T-helper 9 cell (primary cell): ENCODE measurements at regions not wholly inside any gene's neighbourhood (a gene's known extent, or its start where the extent isn't known, plus 50 kb on each side); places are given as distances from the start of the nearest gene placed in this dataset.

Experiments used
- DNase-seq: peaks from one replicate; pipeline ENCODE4 v3.0.0-alpha.2; 2020

DNA sequence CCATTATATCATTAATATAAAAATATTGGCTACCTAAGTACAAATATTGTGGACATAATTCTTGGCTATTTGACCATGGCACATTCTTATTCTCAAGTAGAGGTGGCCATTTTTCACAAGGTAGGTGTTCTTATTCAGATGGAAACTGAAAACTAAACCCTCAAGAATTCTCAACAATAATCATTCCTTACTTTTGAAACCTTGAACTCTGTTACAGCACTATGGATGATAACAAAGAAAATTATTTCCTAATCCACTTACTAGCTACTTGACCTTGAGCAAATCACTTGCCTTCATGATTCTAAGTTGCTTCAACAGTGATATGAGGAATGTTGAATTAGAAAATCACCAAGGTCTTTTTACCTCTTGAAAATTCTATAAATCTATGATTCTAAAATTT is 482.2 kb downstream of the PTPRC start:
- DNase-seq = no peak

- no peak for DNase-seq
These were observed 483.2 kb downstream of the PTPRC start for GRCh38 chr1:199122085-199122484.

DNA sequence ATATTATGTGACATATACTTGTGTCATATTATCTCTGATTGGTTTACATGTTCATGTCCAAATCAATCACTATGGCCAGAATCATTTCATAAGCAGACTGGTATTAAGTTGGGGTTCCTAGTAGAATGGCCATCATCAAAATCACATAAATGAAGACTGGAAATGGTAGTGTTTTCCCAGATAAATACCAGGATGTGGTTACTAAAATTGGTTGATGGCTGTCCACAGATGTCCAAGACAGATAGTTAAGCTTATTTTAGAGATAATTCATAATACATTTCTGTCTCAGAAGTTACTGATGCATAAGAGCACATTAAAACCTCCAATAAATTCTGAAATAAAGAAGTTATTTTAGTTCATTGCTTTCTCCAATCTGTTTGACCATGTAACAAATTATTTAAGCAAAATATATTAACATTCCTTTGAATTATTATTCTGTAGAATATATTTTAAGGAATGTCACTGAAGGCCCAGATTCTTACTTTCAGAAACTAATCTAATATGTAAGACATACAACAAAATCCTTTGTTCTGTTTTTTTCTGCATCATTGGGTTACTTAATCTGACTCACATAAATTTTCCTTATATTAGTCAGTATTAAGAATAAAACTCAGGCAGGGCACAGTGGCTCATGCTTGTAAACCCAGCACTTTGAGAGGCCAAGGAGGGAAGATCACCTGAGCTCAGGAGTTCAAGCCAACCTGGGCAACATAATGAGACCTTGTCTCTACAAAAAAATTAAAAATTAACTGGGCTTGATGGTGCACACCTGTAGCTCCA is 483.9 kb downstream of the PTPRC start:
- DNase-seq = no peak

GRCh38 chr1:199123615-199124014 is 484.8 kb downstream of the PTPRC start:
- no peak for DNase-seq

- no peak for DNase-seq
These were observed 485.5 kb downstream of the PTPRC start for GRCh38 chr1:199124351-199124750.

DNA sequence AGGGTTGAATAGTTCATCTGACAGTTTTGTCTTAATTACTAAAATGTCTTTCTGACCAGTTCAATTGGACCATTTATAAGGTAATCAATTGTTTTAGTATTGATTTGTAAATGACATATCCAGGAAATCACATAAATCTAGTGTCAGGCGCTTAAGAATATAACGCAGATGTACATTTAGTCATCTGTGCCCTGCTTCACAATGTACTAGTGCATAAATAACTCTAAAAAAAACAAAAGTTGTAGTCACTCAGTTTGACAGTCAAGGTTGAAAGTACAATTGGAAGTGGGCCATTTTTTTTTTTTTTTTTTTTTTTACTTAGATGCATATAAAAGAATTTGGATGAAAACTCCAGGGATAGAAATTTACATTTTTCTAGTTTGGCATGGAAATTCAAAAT is 490.4 kb downstream of the PTPRC start:
- DNase-seq = no peak

DNA sequence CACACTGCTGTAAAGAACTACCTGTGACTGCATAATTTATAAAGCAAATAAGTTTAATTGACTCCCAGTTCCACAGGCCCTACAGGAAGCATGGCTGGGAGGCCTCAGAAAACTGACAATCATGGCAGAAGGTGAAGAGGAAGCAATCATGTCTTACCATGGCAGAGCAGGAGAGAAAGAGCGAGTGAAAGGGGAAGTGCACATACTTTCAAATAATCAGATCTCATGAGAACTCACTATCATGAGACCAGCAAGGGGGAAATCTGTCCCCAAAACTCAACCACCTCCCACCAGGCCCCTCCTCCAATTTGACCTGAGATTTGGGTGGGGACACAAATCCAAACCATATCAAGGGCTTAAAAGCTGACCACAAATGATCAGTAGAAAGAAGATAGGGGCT is 493.2 kb downstream of the PTPRC start:
- no peak for DNase-seq

- no peak for DNase-seq
These were observed 497.1 kb downstream of the PTPRC start for GRCh38 chr1:199135901-199136300.

DNA sequence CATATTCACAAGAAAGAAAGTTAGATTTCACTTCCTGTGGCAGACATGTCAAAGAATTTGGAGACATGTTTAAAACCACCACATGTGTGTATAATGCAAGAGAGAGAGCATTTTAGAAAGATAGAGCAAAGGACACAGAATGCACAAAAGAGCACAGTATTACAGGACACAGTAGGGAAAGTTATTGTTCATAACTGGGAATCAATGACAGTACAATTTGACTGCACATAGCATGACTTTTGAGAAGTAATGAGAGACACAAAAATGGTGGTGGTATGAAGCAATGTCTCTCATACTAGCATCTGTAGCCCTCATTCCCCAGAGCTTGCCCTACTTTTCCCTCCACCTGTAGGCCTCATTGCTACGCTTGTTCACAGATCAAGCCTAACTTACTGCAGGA is 499.2 kb downstream of the PTPRC start:
- DNase-seq = no peak

GRCh38 chr1:199149591-199149990 is 510.8 kb downstream of the PTPRC start:
- no peak for DNase-seq

DNA sequence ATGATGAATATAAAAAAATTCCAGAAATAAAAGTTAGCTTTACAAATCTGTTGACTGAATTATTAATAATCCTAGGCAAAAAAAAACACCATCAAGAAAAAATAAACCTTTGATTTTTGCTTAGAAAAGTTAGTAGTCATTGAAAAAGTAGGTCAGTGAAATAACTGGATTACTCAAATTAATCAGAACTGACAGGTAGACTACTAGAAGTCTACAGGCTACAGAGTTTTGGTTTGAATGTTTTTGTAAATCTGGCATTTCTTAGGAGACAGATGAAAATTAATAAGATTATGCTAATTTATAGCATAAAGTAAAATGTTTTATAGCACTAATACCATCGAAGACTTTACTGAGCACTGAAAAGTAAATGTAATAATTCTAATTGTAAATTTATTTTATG is 511.9 kb downstream of the PTPRC start:
- DNase-seq = no peak

DNA sequence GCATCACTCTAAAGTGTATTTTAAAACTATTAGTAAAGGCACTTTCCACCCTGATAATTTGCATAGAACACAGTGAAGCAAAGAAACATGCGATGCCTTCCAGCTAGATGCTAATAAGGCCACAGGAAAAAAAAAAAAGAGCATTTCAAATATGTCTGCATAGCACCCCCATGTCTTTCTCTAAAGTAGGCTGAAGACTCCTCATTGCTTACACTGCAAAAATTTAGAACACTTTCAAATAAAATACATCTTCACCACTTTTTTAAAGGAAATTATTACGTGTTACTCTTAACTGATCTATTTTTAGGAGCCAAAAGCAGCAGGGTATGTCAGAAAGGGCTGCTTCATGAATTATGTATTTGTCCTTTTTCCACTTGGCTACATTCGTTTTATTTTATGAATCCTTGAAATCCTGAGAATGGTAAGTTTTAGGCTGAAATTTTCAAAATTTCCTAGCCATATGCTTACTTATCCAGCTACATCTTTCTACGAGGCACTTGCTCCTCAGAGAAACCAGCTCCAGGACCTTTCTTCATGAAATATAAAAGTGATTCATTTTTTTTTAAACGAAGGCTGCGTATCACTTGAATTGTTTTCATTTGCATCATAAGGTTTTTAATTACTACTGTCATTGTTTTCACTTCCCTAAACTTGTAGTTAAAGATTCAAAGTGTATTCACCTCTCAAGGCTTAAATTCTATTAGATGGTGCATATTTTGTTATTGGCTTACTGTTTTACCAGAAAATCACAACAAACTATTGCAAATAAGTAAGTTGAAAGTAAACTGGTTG is 513.0 kb downstream of the PTPRC start:
- no peak for DNase-seq

GRCh38 chr1:199152676-199153075 is 513.8 kb downstream of the PTPRC start:
- no peak for DNase-seq

DNA sequence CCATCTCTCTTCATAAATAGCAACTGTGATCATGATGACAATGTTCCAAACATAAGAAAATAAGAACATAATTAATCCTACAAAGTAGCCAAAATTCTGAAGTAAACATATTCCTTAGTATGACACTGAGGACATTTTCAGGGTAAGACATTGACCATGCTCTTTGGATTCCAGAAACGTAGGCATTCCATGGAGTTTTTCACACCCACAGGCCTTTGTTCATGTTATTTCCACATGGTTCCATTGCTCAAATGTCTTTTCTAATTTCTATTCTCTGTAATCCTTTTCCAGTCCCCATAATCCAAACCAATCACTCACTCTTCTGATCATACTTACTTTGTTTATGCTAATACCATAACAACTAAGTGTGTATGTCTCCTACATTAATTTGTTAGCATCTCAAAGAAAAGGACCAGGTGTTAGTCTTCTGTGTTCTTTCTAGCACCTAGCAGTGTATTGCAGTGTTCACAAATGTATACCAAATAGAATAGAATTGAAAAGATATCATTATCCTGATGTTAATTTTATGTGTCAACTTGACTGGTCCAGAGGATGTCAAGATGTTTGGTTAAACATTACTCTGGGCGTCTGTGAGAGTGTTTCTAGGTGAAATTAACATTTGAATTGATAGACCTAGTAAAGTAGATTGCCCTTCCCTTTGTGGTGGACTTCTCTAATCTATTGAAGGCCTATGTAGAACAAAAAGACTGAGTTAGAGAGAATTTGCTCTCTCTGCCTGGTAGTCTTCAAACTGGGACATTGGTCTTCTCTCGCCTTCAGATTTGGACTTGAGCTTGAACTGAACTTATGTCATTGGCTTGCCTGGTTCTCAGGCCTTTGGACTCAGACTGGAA is 516.6 kb downstream of the PTPRC start:
- no peak for DNase-seq

- no peak for DNase-seq
These were observed 518.7 kb downstream of the PTPRC start for GRCh38 chr1:199157494-199157893.

DNA sequence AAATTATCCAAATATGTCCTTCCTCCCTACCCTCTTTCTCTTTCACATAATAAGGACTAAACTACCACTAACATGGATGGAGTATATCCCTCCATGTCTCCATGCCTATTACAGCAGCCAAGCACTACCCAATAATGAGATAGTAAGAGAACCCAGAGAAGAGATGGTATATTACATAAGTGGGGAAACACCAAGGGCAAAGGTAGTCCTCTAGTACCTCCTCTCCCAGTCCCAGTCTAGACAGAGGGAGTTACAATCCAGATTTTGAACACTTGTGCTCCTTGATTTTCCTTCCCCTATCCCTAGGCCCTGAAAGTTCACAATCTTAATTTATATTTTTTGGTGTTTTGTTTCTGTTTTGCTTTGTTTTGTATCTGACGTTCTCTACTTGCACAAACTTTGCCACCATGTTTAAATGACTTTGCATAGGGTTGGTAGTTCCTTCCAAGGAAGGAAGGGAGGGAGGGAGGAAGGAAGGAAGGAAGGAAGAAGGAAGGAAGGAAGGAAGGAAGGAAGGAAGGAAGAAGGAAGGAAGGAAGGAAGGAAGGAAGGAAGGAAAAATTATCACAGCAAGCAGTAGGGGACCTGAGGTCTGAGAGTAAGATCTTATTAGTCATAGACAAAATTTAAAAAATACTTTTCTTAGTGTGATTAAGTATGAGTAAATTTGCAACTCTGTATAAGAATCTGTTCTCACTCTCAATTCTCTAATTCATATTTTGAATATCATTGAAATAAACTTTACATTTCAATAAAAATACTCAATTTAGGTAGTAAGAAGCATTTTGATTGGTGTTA is 521.9 kb downstream of the PTPRC start:
- no peak for DNase-seq

DNA sequence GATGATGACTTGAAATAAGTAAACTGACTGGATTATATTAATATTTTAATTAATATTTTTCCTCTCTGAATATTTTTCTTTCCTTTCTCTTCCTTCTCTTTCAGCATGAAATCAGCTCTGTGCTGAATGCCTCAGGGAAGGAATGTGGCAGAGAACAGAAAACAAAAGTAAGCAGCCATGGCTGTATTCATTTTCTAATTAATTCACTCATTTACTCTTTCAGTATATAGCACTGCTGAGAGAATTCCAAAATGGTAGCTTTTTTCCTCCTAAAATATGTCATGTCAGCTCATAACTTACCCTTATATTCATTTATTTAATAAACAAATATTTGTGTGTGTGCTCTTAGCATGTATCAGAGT is 522.5 kb downstream of the PTPRC start:
- no peak for DNase-seq

DNA sequence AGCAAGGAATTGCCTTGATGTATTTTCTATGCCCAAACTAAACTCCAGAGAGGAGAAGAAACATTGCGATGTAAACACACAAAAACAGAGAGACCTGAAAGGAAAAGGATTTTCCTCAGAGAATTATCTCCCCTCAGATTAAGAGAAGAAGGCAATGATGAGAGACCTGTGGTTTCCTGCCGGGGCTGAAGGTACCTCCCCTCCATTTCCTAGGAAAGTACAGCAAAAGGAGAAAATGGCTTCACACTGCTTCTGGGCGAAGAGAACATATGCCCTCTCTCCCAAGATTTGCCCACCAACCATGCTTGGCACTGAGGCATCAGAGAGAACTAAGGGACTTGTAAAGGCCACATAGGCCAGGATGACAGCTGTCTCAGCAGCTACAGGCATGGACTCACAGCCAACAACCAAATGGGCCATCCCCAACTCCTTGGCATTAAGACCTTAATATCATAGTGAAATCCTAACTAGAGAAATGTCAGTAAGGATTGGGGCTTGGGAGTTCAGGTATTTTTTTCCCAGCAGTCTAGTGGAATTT is 523.0 kb downstream of the PTPRC start:
- DNase-seq = no peak

DNA sequence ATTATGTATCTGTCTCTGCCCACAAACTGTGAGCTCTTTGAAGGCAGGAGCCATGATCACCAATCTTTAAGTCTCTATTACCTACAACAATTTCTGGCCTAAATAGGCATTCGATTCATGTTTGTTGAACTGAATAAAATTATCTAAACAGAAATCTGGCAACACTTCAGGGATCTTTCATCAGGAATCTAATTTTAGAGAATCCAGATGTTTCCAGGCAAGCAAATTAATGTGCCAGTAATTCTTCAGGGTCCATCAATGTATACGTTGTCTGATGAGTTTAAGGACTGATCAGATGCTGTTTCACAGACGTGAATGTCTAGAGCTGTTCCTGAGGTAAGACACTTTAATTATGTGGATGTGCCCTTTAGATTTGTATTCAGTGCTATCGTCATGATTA is 524.4 kb downstream of the PTPRC start:
- no peak for DNase-seq

DNA sequence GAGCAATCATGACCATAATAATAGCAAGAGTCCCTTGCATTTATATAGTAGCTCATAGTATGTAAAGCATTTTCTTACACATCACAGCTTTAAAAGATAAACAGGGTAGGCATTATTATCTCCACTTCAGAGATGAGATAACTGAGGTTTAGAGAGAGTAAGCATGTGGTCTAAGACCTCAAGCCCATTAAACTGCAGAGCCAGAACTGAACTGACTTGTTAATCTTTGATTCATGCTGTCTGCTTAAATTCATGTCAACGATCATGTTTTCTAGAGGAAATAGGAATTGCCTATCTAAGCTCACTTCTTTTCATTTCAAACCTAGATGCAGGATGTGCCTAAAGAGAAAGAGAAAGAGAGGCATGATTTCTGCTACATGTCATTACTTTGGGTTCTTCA is 524.8 kb downstream of the PTPRC start:
- no peak for DNase-seq

GRCh38 chr1:199167460-199167859 is 528.6 kb downstream of the PTPRC start:
- DNase-seq = no peak

GRCh38 chr1:199168888-199169585 is 530.2 kb downstream of the PTPRC start:
- DNase-seq = no peak
